ENCODE measurements at regions not wholly inside any gene's neighbourhood (a gene's known extent, or its start where the extent isn't known, plus 50 kb on each side); places are given as distances from the start of the nearest gene placed in this dataset.

DNA sequence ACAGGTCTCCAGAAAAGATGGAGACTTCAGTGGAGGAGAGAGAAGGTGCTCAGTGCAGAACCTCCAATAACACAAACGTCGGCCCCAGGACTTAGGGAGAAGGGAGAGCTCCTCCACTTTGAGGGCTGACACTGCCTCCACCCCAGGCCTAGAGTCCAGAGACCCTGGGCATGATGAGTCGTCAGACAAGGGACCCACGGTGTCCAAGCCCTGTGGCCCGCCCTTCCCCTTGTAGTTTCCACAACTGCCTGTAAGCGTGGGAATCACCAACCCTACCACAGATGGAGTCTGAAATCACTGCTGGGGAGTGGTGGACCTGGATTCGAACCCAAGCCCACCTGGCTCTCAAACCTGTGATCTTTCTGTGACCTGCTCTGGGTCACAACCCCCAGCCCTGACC, 281.1 kb downstream of the NPHP4 start:
- no peak for DNase-seq

DNA sequence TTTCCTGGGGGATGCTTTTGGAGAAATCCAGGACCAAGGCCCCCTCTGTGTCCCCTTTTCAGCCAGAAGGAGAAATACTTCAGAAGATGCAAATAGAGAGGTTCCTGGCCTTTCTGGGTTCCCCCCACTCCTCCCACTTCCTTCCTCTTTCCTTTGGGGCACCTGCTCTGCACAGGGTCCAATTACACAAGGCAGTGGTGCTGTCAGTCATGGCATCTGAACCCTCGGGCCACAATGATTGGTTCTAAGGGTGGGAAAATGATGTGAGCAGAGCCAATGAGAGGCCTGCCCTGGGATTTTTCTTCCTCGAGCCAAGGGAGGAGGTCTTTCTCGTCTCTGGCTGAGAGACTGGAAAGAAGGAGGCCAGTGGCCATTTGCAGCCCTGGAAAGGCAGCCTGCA, 282.2 kb downstream of the NPHP4 start:
- no peak for DNase-seq

DNA sequence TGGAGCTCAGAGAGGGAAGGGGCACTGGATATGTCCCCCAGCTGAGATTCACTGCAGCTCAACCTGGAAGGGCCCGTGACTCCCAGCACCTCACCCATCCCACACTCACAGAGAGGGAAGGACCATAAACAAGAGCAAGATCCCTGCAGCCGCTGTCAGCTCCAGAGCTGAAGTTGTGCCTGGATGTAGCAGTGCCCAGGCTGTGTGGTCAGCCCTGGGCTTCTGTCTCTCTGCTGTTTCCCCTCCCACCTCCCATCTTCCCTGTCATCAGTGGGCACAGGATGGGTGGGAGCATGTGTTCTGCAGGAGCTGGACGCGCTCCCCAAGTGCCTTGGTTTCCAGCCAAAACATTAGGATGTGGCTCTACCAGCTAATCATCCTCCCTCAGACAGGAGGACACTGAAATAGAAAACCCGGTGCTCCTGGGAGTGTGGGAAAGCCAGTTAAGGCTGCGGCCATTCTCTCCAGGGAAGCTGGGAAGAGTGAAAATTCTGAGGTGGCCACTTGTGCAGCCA, 282.7 kb downstream of the NPHP4 start:
- no peak for DNase-seq

DNA sequence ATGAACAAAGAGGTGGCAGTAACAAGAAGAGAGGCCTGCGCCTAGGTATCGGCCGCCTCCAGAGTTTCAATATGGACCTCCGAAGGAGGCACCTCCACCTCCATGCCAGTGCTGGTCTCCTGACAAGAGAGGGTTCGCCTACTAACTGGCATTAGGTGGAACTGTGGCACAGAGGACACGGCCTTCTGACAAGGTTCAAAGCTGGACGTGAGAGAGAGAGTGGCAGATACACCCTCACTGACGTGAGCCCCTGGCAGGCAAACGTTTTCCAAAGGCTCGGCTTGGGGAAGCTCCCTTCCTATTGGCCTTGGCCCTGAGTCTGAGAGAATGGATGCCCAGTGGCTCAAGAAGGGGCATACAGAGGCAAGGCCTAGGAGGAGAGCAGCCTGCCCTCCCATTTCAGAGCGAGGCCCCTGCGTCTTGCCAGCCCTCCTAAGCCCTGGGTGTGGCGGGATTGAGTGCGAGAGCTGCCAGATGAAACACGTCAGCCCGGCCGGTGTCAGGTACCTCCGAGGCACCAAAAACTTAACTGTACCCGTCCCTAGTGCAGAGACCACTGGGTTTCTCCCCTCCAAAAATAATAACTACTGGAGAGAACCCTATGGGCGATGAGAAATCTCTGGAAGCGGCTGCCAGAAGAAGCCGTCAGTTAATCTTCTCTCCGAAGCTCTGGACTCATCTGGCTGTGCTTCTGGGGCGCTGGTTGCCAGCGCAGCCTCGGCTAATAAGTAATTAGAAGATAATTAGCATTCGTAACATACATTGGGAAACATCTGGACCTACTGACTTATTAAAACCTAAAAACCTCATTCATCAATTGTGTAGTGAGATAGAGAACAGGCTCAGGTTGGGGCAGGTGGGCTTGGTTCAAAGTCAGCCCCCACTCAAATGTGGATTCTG, 283.6 kb downstream of the NPHP4 start:
- DNase-seq, result no peak

DNA sequence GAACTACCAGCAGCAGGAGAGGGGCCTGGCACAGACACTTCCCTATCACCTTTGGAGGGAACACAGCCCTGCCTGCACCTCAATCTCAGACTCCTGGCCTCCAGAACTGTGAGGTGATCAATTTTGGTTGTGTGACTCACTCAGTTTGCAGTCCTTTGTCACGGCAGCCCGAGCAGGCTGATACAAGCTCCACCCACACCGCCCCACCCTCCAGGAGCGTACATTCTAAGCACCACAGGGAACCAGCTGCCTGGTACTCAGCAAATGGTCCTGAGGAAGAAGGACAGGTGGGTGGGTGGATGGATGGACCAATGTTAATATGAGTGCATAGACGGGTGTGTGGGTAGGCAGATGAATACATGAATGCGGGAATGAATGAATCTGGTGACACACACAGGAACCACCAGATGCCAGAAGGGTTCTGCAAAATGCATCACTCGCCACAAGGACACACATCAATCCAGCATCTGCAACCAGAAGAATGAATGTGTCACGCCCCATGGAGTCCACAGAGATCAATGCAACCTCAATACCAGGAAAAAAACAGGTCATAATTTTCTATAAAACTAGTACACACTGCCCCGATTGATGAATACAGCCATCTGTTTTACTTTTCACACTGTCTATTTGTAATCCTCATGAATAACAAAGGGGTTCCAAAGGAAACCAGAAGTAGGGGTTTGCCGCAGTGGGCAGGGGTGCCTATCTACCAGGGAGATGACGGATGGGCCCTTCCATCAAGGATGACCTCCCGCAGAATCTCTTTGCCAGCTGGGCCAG, 284.5 kb downstream of the NPHP4 start:
- DNase-seq, result no peak

DNA sequence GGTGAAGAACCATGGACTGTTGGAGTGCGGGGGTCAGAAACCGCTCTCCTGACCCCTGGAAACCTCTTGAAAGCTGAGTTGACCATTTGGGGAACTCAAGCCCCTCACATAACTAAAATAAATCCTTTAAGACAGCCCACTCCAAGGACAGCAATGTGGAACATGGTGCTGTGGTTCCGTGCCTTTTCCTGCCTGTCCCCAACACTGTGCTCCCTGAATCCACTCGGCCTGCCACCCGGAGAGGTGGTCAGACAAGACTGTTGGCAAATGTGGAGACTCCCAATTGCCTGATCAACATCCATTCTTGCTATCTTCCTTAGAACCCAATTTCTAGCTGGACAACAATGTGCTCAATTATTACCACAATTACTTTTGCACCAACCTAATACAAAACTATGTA, 286.0 kb downstream of the NPHP4 start:
- no peak for DNase-seq

DNA sequence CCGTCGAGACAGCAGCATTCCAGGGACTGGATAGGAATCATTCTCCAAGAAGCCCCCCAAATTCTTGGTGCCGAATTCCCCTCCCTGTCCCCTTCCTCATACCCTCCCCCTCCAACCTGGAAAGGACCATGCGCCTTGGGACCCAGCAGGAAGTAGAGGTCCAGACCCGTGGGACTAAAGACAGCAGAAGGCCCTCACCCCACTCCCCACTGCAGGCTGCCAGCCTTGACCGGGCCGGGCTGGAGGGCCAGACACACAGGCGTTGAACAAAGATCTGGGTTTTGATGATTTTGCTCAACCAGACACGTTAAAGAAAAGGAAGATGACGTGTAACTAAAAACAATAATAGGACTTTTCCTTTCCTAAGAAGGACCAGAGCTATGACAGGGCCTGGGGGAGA, 286.5 kb downstream of the NPHP4 start:
- DNase-seq, result no peak

DNA sequence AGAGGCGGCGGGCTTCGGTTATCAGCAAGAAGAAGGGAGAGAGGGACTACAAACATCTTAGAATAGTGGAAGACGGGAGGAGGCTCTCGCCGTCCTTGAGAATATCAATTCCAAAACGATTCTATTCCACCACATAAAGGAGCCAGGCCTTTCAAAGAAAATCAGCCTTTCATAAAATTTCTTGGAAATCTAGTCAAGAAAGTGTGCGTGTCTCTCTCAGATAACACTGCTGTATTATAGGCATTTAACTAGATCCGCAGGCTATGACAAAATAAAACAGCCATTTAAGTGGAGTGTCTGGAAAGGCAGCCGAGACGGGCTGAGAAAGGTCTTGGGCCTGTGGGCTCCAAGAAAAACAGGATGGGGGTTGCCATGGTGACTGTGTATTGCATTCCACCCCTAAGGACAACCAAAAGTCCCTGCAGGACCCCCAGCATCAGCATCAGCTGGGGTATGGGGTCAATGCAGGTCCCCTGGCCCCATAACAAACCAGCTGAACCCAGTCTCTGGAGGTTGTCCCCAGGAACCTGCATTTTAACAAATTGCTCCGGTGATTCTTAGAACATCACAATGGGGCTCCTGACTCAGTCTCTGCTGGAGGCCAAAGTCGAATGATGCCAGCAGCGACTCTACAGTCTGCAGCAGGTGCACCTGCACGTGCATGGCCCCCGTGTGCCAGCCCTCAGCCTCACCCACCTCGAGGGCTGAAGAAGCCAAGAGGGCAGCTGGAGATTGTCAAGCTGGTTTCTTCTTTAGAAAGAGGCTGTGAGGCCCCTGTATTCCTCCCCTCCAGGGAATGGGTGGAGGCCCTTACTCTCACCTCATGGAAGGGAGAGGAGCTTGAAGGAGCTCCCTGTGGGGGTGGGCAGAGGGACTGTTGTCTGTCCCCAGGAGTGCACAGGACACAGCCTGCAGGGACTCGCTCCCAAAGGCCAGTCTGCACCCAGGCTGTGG, 287.4 kb downstream of the NPHP4 start:
- DNase-seq, result no peak

DNA sequence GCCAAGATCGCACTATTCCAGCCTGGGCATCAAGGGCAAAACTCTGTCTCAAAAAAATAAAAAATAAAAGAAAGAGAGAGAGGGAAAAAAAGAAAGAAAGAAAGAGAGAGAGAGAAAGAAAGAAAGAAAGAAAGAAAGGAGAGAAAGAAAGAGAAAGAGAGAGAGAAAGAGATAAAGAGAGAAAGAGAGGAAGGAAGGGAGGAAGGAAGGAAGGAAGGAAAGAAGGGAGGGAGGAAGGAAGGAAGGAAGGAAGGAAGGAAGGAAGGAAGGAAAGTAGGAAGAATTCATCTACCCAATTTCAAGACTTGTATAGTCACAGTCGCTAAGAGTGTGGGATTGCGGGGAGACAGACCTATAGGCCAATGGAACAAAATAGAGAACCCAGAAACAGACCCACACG, 290.6 kb downstream of the NPHP4 start:
- DNase-seq, result no peak

DNA sequence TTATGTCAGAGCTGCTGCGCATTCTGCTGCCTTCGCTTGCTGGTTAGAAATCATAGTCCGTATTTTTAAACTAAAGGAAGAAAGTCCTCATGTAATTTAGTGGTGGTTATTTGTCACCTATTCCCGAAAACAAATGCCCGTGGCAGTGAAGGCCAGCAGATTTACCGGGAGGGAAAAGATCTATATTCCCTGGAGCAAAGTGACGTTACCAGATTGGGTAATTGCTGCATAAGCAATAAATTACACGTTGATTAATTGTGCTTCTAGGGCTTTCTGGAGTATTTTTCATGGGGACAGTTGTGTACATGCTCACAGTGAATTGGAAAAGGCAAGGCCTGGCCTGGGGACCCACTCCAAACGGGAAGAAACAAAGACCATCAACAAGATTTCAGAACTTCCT, 298.7 kb downstream of the NPHP4 start:
- no peak for DNase-seq

DNA sequence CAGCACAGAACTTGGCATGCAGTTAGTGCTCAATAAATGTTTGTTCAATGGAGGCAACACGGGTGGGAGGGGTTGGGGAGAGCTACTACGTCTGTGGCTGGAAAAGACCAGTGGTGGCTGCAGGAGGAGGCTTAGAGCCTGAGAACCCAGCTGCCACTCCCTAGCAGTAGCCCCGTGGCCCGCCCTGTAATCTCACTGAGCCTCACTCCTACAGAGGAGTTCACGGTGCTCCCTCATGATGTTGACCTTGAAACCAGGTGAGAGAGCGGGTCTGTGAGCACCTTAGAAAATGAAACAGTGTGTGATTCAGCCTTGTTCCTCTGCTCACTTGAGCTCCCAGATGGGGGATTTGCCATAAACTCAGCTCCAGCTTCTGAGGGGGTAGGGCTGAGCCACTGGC, 299.6 kb downstream of the NPHP4 start:
- no peak for DNase-seq

DNA sequence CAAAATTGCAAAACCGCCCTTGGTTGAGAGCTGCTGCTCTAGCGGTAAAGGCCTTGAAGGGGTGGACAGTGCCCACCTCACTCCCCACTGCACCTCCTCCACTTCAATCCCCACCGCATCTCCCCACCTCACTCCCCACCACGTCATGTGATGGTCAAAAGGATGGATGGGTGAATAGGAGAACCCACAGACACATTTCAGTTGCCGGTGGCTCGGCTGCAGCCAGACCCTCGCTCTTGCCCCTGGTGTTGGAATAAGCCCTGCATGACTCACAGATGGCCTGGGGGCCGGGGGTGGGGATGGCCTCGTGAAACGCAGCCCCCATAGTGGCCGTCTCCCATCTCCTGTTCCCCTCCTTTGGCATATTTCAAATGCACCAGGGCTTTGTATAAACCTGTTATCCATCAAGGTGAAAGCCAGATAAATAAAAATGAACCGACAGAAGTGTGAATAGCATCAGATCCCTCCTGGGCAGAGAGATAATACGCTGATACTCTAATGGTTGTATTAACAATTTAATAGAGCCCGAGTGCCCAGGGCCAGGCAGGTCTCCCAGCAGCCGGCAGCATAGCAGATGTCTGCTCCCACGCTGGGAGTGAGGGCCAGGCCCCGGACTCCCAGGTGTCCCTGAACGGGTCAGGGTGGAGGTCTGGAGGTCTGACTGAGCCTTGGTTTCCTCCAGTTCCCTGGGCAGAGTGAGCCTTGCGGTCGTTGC, 300.3 kb downstream of the NPHP4 start:
- DNase-seq, result no peak

DNA sequence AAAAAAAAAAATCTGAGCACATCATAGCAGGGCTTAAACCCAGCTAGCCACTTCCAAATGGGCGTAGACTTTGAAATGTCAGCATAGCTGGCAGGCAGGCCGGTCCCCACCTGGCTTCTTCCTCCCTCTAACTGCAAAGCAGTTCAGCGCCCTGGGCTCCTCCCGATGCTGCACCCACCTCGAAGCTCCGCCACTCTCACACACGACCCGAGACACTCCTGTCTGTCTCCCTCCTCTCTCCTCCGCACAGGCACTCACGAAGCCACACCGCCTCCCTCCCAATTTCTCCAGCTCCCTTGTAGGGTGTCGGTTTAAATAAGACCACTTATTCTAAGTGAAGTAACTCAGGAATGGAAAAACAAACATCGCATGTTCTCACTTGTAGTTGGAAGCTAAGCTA, 301.3 kb downstream of the NPHP4 start:
- no peak for DNase-seq

DNA sequence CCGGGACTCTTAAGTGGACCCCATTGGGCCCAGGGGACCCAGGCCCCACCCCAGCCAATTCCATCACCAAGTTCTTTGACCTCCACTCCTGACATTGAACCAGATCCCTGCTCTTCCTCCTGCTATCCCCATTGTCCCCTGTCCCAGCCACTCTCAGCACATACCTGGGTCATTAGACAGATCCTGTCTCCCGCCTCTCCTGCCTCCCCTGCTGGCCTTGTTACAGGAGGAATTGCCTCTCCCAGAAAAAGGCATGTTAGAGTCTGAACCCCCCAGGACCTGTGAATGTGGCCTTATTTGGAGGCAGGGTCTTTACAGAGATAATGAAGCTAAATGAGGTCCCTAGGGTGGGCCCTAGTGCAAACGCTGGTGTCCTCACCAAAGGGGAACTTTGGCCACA, 301.9 kb downstream of the NPHP4 start:
- no peak for DNase-seq

DNA sequence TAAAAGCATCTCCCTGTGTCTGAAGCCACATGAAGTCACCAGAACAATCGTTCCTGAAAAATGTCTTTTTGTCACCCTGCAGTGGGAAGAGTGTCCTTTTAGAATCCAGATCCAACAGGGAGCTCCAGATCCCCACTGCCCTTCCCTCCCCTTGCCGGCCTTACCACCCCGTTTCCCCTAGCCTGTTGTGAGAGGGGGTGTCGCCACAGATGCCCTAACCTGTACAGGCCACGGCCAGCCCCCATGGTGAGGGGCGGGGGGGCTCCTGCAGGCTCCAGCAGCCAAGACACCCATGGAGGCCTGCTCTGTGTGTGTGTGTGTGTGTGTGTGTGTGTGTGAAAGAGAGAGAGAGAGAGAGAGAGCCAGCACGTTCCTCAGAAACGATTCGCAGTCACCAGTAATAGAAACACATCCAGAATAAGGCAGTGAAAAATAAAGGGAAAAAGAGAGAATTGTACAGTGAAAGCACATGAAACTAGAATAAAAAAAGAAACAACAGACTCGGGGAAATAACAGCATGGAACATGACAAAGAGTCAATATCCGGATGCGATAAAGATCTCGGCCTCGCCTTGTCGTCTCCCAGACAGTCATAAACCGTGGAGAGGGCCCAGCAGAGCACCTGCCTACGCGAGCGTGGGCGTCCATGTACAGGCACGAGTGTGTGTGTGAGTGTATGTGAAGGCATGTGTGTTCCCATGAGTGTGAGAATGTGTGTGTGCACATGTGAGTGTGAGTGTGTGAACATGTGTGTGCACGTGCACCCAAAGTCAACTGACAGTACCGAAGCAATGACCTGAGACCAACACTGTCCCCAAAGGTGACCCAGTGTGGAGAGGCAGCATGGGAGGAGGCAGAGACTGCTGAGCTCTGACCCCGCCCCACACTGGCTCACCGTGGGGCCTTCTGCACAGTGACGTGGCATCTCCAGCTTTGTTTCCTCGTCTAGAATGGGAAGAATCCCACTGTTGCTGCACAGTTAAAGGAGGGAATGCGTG, 303.8 kb downstream of the NPHP4 start:
- no peak for DNase-seq

DNA sequence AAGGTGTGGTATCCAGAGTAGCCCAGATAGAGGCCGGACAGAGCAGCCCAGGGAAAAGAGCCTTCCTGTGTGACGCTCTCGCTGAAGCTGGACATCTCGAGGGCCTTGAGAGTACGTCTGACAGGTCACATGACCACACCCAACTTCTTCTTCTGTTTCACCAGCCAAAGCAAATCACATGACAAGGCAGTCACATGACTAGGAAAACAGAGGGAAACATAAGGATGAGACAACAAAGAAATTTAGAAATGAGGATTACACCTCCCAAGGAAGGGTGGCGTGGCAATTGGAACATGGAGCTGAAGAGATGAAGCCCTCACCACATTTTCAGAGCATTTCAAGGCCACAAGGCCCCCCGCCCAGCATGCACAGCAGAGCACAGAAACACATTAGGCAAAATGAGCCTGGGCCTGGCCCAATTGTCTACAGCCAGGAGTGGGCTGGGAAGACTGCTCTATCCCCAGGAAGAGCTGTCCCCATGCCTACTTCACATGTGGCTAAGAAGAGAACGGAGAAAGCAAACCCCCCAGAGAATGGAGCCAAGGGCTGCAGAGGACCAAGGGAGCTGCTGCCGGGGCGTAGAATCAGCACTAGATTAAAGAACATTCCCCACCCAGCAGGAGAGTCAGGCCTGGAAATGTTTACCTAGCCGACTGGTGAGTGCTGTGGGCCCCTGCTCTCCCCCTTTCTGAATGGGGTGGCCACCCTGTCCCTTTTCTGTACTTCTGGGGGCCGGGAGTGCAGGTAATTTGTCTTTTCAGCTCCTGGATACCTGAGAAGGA, 305.1 kb downstream of the NPHP4 start:
- no peak for DNase-seq

DNA sequence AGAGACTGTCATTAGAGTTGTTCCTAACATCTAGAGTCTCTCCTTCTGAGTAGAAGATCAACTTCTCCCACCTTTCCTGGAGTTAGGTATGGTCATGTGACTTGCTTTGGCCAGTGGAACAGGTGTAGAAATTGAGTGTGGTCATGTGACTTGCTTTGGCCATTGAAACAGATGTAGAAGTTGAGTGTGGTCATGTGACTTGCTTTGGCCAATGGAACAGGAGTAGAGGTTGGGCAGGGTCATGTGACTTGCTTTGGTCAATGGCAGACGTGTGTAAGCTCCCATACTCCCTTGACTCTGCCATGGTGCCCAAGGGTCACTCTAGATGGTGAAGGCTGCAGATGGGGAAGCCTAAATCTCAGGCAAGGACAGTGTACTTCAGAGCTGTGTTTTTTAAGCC, 306.0 kb downstream of the NPHP4 start:
- DNase-seq, result no peak

DNA sequence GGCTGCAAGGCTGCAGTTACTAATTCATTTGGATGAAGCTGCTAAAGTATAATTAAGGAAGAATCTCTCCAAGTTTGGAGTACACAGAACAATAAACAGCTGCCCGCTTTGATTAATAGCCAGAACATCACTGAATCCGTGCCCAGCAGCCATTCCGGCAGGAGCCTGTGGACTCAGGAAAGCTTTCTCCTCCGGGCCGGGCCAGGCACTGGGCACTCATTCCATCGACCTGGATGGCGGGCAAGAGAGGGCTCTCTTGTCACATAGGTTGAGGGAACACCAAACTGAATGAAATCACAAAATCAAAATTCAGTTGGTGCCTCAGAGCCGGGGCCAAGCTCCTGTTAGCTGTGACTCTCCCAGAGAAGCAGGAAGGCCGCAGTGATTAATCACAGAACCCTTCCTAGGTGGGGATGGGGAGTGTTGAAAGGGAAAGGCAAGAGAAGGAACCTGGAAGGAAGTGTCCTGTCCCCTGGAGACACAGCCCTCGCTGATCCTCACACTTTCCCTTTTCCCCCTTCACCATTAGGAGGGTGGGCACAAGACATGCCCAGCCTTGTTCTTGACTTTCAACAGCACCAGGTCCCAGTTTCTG, 306.7 kb downstream of the NPHP4 start:
- DNase-seq, result no peak

DNA sequence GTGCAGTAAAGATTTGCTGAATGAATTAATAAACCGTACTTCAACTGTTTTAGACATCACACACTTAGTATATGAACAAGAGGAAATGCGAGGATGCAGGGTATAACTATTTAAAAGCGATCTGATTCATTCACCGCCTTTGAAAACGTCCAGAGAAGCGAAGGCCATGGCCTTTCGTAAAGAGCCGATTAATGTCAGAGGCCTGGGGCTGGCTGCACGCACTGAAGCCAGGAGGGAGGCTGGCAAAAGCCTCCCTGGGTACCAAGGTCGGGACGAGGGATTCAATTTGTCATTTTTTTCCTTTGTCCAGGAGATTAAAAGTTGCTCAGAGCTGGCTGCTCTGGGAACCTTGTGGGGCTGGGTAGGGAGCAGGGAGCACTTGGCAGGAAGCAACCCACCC, 307.4 kb downstream of the NPHP4 start:
- DNase-seq, result no peak

DNA sequence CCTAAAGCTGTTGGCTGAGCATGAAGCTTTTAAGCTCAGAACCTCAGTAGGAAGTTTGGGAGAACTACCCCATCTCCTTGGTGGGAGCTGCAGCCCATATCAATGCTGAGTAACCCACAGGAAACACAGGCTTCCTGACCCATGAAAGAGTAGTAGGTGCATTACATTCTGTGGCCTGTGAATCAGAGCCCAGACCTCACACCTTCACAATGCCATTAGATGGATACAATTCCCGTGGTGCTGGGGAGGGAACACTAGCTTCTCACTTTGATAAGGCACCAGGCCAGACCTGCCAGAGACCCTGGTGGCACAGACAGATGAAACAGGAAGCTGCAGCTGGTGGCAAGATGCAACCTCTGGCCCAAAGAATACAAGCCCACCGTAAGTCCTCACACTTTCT, 308.8 kb downstream of the NPHP4 start:
- DNase-seq, result no peak
